HL-60 (cell line): ENCODE measurements at regions not wholly inside any gene's neighbourhood (a gene's known extent, or its start where the extent isn't known, plus 50 kb on each side); places are given as distances from the start of the nearest gene placed in this dataset.

Experiments used
- DNase-seq, 2 experiments: peaks; one replicate each; pipeline ENCODE4 v3.0.0-alpha.2; 2010 to 2020; ENCODE audit warnings: low read depth in 1 of 2, low spot score in 1 of 2
- H3K27ac ChIP-seq: fragments of 250-450 bp; sonication (Bioruptor Pico); replicated peaks from 2 replicates; pipeline ENCODE4 v1.5.1; 2020; ENCODE audit warnings: mild to moderate bottlenecking, moderate library complexity
- H3K27me3 ChIP-seq: fragments of 250-450 bp; sonication (Bioruptor Pico); 2 replicates; pipeline ENCODE4 v1.5.1; 2021; ENCODE audit warnings: mild to moderate bottlenecking, moderate library complexity; ENCODE audit not compliant: insufficient read depth, poor library complexity, severe bottlenecking
- H3K4me3 ChIP-seq: replicated peaks from 2 replicates; pipeline ENCODE4 v1.5.1; 2011; ENCODE audit warnings: mild to moderate bottlenecking, control low read depth, low read length; ENCODE audit not compliant: insufficient read depth
- GABPA ChIP-seq: IDR thresholded peaks from 2 replicates; pipeline ENCODE4 v1.6.1; 2012; ENCODE audit warnings: low read depth
- POLR2AphosphoS5 ChIP-seq: IDR thresholded peaks from 2 replicates; pipeline ENCODE4 v1.6.1; 2012; ENCODE audit warnings: low read depth
- SPI1 ChIP-seq: IDR thresholded peaks from 2 replicates; pipeline ENCODE4 v1.6.1; 2012; ENCODE audit warnings: low read depth, mild to moderate bottlenecking, borderline replicate concordance
- TF ChIP-seq, protein P1 (sequence below): IDR thresholded peaks from 2 replicates; pipeline ENCODE4 v1.6.1; 2012; ENCODE audit warnings: low read depth; ENCODE audit not compliant: insufficient replicate concordance
- TF ChIP-seq, protein P2 (sequence below): IDR thresholded peaks from one replicate; pipeline ENCODE4 v1.5.1; 2011; ENCODE audit warnings: low read length, control low read depth, inconsistent platforms; ENCODE audit not compliant: insufficient read depth

DNA sequence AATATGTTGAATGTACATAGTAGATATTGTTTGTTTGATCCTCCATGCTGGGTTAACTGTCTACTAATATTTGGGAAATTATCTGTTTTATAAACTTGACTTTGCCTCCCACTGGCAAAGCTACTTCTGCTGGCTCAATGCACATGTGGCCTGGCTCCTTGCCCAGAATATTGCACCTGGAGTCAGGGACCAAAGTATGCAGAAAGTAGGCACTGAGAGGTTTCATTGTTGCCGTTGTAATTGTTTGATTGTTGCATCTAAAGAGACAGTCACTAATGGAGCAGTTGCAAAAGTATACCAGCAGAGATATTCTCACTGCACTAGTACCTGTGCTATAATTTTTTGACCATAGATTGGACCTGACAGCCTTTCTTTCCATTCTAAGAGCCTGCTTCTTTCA lies 137.8 kb upstream of the CNTNAP2 start:
- TF ChIP-seq, protein P1, sequence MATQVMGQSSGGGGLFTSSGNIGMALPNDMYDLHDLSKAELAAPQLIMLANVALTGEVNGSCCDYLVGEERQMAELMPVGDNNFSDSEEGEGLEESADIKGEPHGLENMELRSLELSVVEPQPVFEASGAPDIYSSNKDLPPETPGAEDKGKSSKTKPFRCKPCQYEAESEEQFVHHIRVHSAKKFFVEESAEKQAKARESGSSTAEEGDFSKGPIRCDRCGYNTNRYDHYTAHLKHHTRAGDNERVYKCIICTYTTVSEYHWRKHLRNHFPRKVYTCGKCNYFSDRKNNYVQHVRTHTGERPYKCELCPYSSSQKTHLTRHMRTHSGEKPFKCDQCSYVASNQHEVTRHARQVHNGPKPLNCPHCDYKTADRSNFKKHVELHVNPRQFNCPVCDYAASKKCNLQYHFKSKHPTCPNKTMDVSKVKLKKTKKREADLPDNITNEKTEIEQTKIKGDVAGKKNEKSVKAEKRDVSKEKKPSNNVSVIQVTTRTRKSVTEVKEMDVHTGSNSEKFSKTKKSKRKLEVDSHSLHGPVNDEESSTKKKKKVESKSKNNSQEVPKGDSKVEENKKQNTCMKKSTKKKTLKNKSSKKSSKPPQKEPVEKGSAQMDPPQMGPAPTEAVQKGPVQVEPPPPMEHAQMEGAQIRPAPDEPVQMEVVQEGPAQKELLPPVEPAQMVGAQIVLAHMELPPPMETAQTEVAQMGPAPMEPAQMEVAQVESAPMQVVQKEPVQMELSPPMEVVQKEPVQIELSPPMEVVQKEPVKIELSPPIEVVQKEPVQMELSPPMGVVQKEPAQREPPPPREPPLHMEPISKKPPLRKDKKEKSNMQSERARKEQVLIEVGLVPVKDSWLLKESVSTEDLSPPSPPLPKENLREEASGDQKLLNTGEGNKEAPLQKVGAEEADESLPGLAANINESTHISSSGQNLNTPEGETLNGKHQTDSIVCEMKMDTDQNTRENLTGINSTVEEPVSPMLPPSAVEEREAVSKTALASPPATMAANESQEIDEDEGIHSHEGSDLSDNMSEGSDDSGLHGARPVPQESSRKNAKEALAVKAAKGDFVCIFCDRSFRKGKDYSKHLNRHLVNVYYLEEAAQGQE = no peak
- TF ChIP-seq, protein P2, sequence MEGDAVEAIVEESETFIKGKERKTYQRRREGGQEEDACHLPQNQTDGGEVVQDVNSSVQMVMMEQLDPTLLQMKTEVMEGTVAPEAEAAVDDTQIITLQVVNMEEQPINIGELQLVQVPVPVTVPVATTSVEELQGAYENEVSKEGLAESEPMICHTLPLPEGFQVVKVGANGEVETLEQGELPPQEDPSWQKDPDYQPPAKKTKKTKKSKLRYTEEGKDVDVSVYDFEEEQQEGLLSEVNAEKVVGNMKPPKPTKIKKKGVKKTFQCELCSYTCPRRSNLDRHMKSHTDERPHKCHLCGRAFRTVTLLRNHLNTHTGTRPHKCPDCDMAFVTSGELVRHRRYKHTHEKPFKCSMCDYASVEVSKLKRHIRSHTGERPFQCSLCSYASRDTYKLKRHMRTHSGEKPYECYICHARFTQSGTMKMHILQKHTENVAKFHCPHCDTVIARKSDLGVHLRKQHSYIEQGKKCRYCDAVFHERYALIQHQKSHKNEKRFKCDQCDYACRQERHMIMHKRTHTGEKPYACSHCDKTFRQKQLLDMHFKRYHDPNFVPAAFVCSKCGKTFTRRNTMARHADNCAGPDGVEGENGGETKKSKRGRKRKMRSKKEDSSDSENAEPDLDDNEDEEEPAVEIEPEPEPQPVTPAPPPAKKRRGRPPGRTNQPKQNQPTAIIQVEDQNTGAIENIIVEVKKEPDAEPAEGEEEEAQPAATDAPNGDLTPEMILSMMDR = no peak
- no peak for TF ChIP-seq SPI1
- no peak for TF ChIP-seq POLR2AphosphoS5
- no peak for TF ChIP-seq GABPA
- H3K27ac ChIP-seq = no peak overlapping the region
- DNase-seq = no peak
- H3K27me3 ChIP-seq = no peaks in the 10 kb centered on the region
- no peak overlapping the region for H3K4me3 ChIP-seq

DNA sequence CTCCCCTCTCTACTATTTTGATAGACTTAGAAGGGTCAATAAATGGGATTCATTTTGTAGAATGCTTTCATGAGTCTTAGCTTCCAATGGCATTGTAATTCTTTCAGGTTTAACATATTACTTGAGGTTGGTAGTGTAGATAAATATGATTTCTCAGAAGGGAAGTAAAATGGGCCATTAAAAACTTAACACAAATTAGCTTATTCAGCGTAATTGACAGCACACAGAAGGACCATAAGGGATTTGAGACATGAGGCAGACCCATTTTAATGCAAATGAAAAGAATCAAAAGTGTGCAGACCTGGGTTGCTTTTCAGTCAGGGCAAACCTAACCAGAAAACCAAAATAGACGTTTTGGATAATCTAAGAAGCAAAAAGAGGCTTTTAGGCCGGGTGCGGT lies 156.6 kb upstream of the CNTNAP2 start:
- Histone ChIP-seq H3K27me3 (no peaks in the 10 kb centered on the region), H3K27ac (no peak overlapping the region), H3K4me3 (no peak overlapping the region)
- DNase-seq = no peak
- TF ChIP-seq POLR2AphosphoS5 (no peak), SPI1 (no peak), GABPA (no peak)
- TF ChIP-seq, protein P2 = no peak
- TF ChIP-seq, protein P1 = no peak

DNA sequence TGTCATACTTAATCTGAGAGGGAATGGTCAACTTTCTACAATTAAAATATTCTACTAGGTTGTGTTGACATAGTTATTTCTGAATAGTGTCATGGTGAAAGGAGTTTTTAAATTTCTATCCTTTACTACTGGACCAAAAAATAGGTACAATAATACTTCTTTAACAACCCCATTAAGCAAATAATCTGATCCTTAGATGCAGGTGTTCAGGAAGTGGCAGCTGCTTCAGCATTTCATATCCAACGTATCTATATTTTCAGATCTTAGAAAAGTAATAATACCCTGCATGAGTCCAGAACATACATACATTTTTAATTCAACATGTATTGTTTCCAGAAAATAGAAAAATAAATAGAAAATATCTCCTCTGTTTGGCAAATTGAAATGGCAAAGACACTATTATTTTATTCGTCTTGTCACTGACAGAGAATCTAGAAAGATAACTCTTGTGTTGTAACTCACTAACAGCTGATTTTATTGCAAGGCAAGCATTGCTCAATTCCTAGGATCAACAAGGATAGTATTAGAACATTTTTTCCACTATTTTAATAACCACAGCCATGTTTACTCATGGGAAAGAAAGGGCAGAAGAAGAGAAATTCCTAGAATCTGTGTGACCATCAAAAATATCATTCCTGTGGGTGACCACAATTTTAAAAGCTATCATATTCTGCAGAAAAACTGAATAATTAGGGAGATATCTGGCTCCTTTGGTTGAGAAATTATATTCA lies 159.3 kb upstream of the CNTNAP2 start:
- H3K27ac ChIP-seq = no peak overlapping the region
- H3K4me3 ChIP-seq = no peak overlapping the region
- no peaks in the 10 kb centered on the region for H3K27me3 ChIP-seq
- TF ChIP-seq POLR2AphosphoS5 (no peak), GABPA (no peak), SPI1 (no peak)
- TF ChIP-seq, protein P2 = no peak
- TF ChIP-seq, protein P1 = no peak
- no peak for DNase-seq
